ENCODE measurements at regions not wholly inside any gene's neighbourhood (a gene's known extent, or its start where the extent isn't known, plus 50 kb on each side); places are given as distances from the start of the nearest gene placed in this dataset.
A peak's percentile ranks its signal among the peaks of the same experiment; 100 is the strongest.
"Not testable (repeated sequence)": the region's sequence is repeated elsewhere in the genome, so short reads cannot be mapped to it uniquely, and the experiment has no call there.

- no peak for DNase-seq (ENCODE audit: low spot score)
- in situ Hi-C loops (cut with MboI; ENCODE audit: low pct_unique_long_range_greater_than_20kb, low sequenced_read_pairs, unreplicated experiment), result no loop called here
- TF ChIP-seq CTCF (IDR thresholded peaks at IDR 0.05; ENCODE audit: extremely low read depth, insufficient read depth, missing control alignments), result no peak
Observed at GRCh38 chr10:108560488-108560887, 1362.8 kb downstream of the XPNPEP1 start.

- in situ Hi-C loops (cut with MboI; ENCODE audit: low pct_unique_long_range_greater_than_20kb, low sequenced_read_pairs, unreplicated experiment), result no loop called here
- no peak for TF ChIP-seq CTCF (IDR thresholded peaks at IDR 0.05; ENCODE audit: extremely low read depth, insufficient read depth, missing control alignments)
Observed at GRCh38 chr10:108556186-108556585, 1367.1 kb downstream of the XPNPEP1 start.

GRCh38 chr10:108545921-108546320 is 1377.4 kb downstream of the XPNPEP1 start:
- no peak for TF ChIP-seq CTCF (IDR thresholded peaks at IDR 0.05; ENCODE audit: extremely low read depth, insufficient read depth, missing control alignments)
- peak; percentile 5 for DNase-seq (ENCODE audit: low spot score)
- in situ Hi-C loops (cut with MboI; ENCODE audit: low pct_unique_long_range_greater_than_20kb, low sequenced_read_pairs, unreplicated experiment), result no loop called here

More at GRCh38 chr10:108556186-108556585, 1367.1 kb downstream of the XPNPEP1 start:
- no peak for DNase-seq (ENCODE audit: low spot score)

- TF ChIP-seq CTCF (IDR thresholded peaks at IDR 0.05; ENCODE audit: extremely low read depth, insufficient read depth, missing control alignments), result peak; percentile 95
- in situ Hi-C loops (cut with MboI; ENCODE audit: low pct_unique_long_range_greater_than_20kb, low sequenced_read_pairs, unreplicated experiment), result no loop called here
- peak; percentile 7 for DNase-seq (ENCODE audit: low spot score)
Observed at GRCh38 chr10:108544500-108545120, 1378.7 kb downstream of the XPNPEP1 start.

- DNase-seq (ENCODE audit: low spot score); in situ Hi-C loops (cut with MboI; ENCODE audit: low pct_unique_long_range_greater_than_20kb, low sequenced_read_pairs, unreplicated experiment): not testable (repeated sequence)
Observed at GRCh38 chr10:108533551-108533950, 1369.0 kb upstream of the SORCS1 start.

GRCh38 chr10:108523016-108523800 is 1358.7 kb upstream of the SORCS1 start:
- no peak for DNase-seq (ENCODE audit: low spot score)
- in situ Hi-C loops (cut with MboI; ENCODE audit: low pct_unique_long_range_greater_than_20kb, low sequenced_read_pairs, unreplicated experiment), result no loop called here
- TF ChIP-seq CTCF (IDR thresholded peaks at IDR 0.05; ENCODE audit: extremely low read depth, insufficient read depth, missing control alignments), result no peak

- no peak for DNase-seq (ENCODE audit: low spot score)
- no peak for TF ChIP-seq CTCF (IDR thresholded peaks at IDR 0.05; ENCODE audit: extremely low read depth, insufficient read depth, missing control alignments)
- in situ Hi-C loops (cut with MboI; ENCODE audit: low pct_unique_long_range_greater_than_20kb, low sequenced_read_pairs, unreplicated experiment), result no loop called here
Observed at GRCh38 chr10:108521827-108522492, 1357.5 kb upstream of the SORCS1 start.
